ENCODE measurements at regions not wholly inside any gene's neighbourhood (a gene's known extent, or its start where the extent isn't known, plus 50 kb on each side); places are given as distances from the start of the nearest gene placed in this dataset.

- Histone ChIP-seq H3K27me3 (replicated peaks; ENCODE audit: insufficient read depth) (no peaks in the 10 kb centered on the region), H3K4me1 (replicated peaks) (no peaks in the 10 kb centered on the region), H3K36me3 (no peaks in the 10 kb centered on the region), H3K4me3 (no peak overlapping the region), H3K27ac (no peak overlapping the region), H3K9me3 (no peaks in the 10 kb centered on the region)
- TF ChIP-seq POLR2AphosphoS5 (IDR thresholded peaks at IDR 0.05) (no peak), CTCF (IDR thresholded peaks at IDR 0.05) (no peak), POLR2A (IDR thresholded peaks at IDR 0.05) (no peak)
- intact Hi-C loops (cut with DNase I): no loop called here
- no peak for DNase-seq (ENCODE audit: low spot score)
- WGBS: 91% methylated on average over 2 of the region's 2 CpGs
Observed at GRCh38 chr6:67068781-67069180, 1361.8 kb upstream of the EYS start.

GRCh38 chr6:67064323-67064722 lies 1357.3 kb upstream of the EYS start:
- no peak for TF ChIP-seq POLR2A (IDR thresholded peaks at IDR 0.05)
- no peak for TF ChIP-seq POLR2AphosphoS5 (IDR thresholded peaks at IDR 0.05)
- TF ChIP-seq CTCF (IDR thresholded peaks at IDR 0.05): no peak
- WGBS: 94% methylated on average over 1 of the region's 1 CpG
- H3K27me3 ChIP-seq (replicated peaks; ENCODE audit: insufficient read depth): no peaks in the 10 kb centered on the region
- no peaks in the 10 kb centered on the region for H3K9me3 ChIP-seq
- H3K4me1 ChIP-seq (replicated peaks): no peaks in the 10 kb centered on the region
- H3K4me3 ChIP-seq: no peak overlapping the region
- DNase-seq (ENCODE audit: low spot score): no peak
- no peaks in the 10 kb centered on the region for H3K36me3 ChIP-seq
- intact Hi-C loops (cut with DNase I): no loop called here
- H3K27ac ChIP-seq: no peak overlapping the region

- intact Hi-C loops (cut with DNase I): no loop called here
- H3K4me1 ChIP-seq (replicated peaks): no peaks in the 10 kb centered on the region
- no peak overlapping the region for H3K27ac ChIP-seq
- no peak overlapping the region for H3K4me3 ChIP-seq
- DNase-seq (ENCODE audit: low spot score): no peak
- no peak for TF ChIP-seq POLR2A (IDR thresholded peaks at IDR 0.05)
- TF ChIP-seq POLR2AphosphoS5 (IDR thresholded peaks at IDR 0.05): no peak
- no peak for TF ChIP-seq CTCF (IDR thresholded peaks at IDR 0.05)
- WGBS: 64% methylated on average over 1 of the region's 1 CpG
- no peaks in the 10 kb centered on the region for H3K9me3 ChIP-seq
- H3K27me3 ChIP-seq (replicated peaks; ENCODE audit: insufficient read depth): no peaks in the 10 kb centered on the region
- no peaks in the 10 kb centered on the region for H3K36me3 ChIP-seq
Observed at GRCh38 chr6:67047996-67048395, 1341.0 kb upstream of the EYS start.

GRCh38 chr6:67045076-67045475 lies 1338.0 kb upstream of the EYS start:
- intact Hi-C loops (cut with DNase I): no loop called here

More at GRCh38 chr6:67045076-67045475, 1338.0 kb upstream of the EYS start:
- DNase-seq (ENCODE audit: low spot score): no peak
- Histone ChIP-seq H3K36me3 (no peaks in the 10 kb centered on the region), H3K27ac (no peak overlapping the region), H3K27me3 (replicated peaks; ENCODE audit: insufficient read depth) (no peaks in the 10 kb centered on the region), H3K4me3 (no peak overlapping the region), H3K9me3 (no peaks in the 10 kb centered on the region), H3K4me1 (replicated peaks) (no peaks in the 10 kb centered on the region)
- 64% methylated on average over 3 of the region's 3 CpGs for WGBS
- TF ChIP-seq POLR2A (IDR thresholded peaks at IDR 0.05): no peak
- no peak for TF ChIP-seq CTCF (IDR thresholded peaks at IDR 0.05)
- no peak for TF ChIP-seq POLR2AphosphoS5 (IDR thresholded peaks at IDR 0.05)

All from prostate gland (tissue), 2 donors.